M059J (cell line): ENCODE measurements at regions not wholly inside any gene's neighbourhood (a gene's known extent, or its start where the extent isn't known, plus 50 kb on each side); places are given as distances from the start of the nearest gene placed in this dataset.
"Not testable (repeated sequence)": the region's sequence is repeated elsewhere in the genome, so short reads cannot be mapped to it uniquely, and the experiment has no call there.

ENCODE experiments used
- DNase-seq: peaks from one replicate; pipeline ENCODE4 v3.0.0-alpha.2; 2012; ENCODE audit warnings: low read depth

- DNase-seq = no peak
These were observed 69.2 kb upstream of the SIRPA start for GRCh38 chr20:1825938-1826445.

GRCh38 chr20:1825507-1825906 lies 69.7 kb upstream of the SIRPA start:
- DNase-seq = no peak

DNA sequence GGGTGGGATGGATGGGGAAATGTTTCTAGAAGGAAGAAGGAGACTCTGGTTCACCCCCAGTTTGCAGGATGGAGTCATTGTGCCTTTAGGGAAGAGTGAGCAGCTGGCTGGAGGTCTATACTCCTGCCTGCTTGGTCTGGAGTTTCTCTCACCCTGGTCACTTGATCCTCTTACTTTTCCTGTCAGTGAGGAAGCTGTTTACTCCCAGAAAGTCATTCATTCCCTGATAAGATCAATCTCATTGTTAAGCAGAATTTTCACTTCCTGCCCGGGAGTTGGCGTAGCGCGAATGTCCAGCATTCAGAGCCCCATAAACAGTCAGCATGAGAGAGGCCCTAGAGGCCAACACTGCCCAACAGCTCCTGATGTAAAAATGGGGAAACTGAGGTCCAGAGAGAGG lies 70.4 kb upstream of the SIRPA start:
- peak; percentile 73 for DNase-seq

DNA sequence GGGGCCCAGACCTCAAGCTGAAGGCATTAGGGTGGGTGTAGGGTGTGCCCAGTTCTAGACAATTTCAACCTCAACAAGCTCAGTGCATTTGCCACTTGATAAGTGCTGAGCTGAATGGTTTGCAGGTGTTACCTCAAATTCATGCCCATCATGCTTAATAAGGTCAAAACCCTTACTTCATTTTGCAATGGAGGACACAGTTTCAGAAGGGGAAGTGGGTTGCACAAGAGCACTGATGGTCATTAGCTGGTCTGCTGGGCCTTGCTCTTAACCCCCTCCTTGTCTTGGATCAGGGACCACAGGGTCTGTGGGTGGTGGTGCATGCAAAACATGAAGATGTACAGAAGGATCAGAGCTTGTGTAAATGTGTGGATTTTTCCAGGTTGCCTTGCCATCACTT lies 71.0 kb upstream of the SIRPA start:
- no peak for DNase-seq

- no peak for DNase-seq
These were observed 71.8 kb upstream of the SIRPA start for GRCh38 chr20:1823450-1823844.

- no peak for DNase-seq
These were observed 72.4 kb upstream of the SIRPA start for GRCh38 chr20:1822564-1823449.

DNA sequence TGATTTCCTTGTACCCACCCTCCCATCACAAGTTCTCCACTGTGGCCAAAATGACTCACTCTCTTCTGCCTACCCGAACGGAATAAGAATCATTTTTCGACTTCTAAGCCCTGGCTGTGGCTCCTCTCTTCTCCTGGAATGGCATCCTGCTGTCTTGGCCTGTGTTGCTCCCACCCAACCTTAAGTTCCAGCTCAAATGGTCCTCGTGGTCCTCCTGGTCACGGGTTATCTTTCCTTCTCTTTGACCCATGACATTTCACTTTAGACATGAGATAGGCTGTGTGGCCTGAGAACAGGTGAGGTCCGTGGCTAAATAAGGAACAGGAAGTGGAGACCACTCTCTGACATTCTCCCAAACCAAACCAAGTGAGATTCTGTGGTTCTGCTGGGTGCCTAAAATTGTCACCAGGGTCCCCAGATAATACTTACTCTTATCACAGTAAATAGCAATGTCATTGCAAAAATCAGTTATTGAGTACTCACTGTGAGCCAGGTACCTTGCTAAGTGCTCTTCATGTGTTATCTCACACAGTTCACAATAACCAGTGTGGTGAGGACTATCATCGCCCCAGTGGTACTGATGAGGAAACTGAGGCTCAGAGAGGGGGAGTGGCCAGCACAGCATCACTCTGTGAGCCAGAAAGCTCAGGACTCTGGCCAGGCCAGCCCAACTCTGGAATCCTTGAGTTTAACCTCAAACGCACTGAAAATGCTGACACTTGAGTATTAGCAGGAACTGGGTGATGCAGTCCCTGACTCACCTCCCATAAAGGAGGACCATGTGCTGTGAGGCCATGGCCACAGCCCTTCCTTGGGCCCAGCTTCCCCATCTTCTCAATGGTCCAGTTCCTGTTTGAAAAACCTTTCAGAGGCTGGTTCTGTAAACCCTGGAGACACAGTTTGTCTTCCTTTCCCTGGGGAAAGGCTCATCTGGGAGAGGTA lies 74.8 kb upstream of the SIRPA start:
- peak; percentile 90 for DNase-seq

DNA sequence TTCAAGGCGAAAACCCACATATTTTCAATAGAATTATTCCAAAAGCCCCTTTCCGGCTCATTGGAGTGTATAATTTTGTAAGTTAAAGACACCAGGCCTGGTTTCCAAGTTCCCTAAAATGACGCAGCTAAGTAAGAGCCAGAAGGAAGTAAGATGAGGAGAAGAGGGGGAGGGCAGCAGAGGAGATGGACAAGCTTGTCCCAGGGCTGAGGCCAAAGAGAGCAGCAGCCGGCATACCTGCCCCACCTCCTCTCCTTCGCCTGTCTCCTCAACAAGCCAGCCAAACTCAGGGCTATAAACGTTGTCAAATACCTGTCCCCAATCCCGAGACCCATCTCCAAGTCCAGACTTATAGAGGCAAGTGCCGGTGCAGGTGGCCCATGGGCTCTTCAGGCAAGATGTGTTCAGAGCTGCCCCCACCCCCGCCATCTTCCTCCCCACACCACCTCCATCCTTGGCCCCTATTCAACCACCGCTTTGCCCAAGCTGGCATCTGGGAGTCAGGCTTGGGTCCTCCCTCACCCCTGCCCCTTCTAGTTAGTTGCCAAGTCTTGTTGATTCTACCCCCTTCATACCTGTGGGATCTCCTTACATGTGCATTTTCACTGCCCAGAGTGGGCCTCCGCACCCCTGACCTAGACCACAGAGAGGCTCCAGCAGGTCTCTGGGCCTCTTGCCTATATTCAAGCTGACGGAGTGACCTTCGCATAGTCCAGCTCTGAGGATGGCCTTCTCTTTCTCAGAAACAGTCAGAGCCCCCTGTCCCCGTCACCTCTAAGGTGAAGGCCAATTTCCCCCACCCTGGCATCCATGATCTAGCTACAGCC lies 75.7 kb upstream of the SIRPA start:
- DNase-seq = no peak

- no peak for DNase-seq
These were observed 76.3 kb upstream of the SIRPA start for GRCh38 chr20:1818895-1819294.

- DNase-seq = no peak
These were observed 76.9 kb upstream of the SIRPA start for GRCh38 chr20:1818247-1818840.

GRCh38 chr20:1817577-1818211 lies 77.5 kb upstream of the SIRPA start:
- no peak for DNase-seq

- peak; percentile 99 for DNase-seq
These were observed 78.5 kb upstream of the SIRPA start for GRCh38 chr20:1816384-1817381.

DNA sequence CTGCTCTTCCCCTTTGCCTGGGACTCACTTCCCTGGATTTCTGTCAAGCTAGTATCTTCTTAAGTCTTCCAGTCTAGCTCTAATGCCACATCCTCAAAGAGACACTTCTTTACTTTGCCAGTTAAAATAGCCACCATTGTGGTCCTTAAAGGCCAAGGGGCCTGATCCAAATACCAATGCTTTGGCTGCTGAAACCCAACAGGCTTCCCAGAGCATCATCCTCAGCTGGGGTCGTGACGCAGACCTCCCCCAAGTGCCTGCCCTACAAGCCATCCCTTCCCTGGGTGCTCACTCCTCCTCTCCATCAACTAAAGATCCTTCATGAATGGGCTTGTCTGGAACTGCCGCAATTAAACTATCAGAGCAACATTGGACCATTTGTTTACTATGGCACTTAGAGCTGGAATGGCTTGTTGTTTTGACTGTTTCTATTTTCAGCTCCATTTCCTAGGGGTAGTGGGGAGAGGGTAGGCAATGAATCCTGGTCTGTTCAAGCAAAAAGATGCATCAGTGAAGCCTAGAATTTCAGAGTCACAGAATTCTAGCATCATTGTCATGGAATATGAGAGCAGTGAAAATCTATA lies 79.6 kb upstream of the SIRPA start:
- no peak for DNase-seq

GRCh38 chr20:1814861-1815260 lies 80.3 kb upstream of the SIRPA start:
- not testable (repeated sequence) for DNase-seq

- no peak for DNase-seq
These were observed 81.3 kb upstream of the SIRPA start for GRCh38 chr20:1813674-1814635.

DNA sequence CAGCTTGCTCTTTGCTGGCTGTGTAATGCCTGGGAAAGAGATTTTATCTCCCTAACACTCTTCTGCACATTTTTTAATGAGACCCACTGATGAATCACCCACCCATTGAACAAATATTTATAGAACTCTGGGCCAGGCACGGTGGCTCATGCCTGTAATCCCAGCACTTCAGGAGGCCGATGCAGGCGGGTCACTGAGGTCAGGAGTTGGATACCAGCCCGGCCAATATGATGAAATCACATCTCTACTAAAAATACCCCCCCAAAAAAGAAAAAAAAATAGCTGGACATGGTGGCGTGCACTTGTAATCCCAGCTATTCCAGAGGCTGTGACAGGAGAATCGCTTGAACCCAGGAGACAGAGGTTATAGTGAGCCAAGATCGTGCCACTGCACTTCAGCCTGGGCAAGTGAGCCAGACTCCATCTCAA lies 82.1 kb upstream of the SIRPA start:
- DNase-seq = peak; percentile 100

DNA sequence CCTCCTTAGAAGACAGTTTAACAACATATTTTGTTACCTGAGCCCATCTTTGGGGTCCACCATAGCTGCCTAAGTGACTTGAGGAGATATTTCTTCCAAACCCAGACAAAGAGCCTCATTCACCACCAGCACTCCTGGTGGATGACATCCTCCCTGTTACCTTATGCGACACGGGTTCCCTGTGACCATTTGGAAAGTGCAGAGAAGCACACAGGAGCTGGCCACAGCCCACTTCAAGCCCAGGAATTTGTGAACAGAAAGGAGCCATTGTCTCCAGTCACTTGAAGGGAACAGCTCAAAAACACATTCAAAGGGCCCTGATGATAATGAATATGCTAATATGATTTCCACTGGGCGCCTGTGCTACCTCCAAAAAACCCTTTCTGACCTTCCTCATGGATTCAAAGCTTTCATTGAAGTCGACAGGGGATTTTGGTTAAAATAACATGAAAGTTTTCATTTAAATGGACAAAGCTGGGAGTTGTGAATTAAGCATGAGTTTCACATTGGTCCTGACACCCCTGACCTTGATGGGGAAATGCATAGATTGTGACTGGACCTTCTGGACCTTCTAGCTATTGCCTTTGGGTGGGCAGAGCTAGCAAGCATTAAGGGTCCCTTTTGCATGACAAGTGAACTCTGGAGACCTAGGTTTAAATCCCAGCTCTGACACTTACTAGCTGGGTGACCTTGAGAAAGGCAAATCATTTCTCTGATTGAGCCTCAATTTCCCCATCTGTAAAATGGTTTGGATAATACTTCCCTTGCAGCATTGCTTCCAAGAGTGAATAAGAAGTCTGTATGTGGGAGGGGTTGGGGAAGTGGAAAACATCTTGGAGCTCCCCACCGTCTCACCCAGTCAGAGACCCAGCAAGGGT lies 83.3 kb upstream of the SIRPA start:
- DNase-seq = peak; percentile 73
